ENCODE measurements at regions not wholly inside any gene's neighbourhood (a gene's known extent, or its start where the extent isn't known, plus 50 kb on each side); places are given as distances from the start of the nearest gene placed in this dataset.

- no TSS peak for BruUV-seq (replicated peaks)
- TF ChIP-seq NCOA1 (CRISPR knock-in tag; IDR thresholded peaks at IDR 0.05) (no peak), NPAS2 (CRISPR knock-in tag; IDR thresholded peaks at IDR 0.05; ENCODE audit: borderline replicate concordance) (no peak), CENPX (CRISPR knock-in tag; IDR thresholded peaks at IDR 0.05) (no peak), ZNF607 (CRISPR knock-in tag; IDR thresholded peaks at IDR 0.05; ENCODE audit: borderline replicate concordance) (no peak), RBM22 (optimal IDR thresholded peaks at IDR 0.05; ENCODE audit: low read length) (no peak), YEATS2 (CRISPR knock-in tag; IDR thresholded peaks at IDR 0.05; ENCODE audit: borderline replicate concordance) (no peak), ZNF83 (CRISPR knock-in tag; IDR thresholded peaks at IDR 0.05; ENCODE audit: borderline replicate concordance) (no peak), SMAD3 (CRISPR knock-in tag; IDR thresholded peaks at IDR 0.05) (no peak), SRSF9 (IDR thresholded peaks at IDR 0.05; ENCODE audit: borderline replicate concordance, insufficient read depth, low read depth, low read length, poor library complexity, severe bottlenecking) (no peak), ZBTB38 (CRISPR knock-in tag; IDR thresholded peaks at IDR 0.05) (no peak), FOXC1 (CRISPR knock-in tag; IDR thresholded peaks at IDR 0.05; ENCODE audit: borderline replicate concordance) (no peak), BRF2 (CRISPR knock-in tag; IDR thresholded peaks at IDR 0.05) (no peak), ZNF34 (CRISPR knock-in tag; IDR thresholded peaks at IDR 0.05; ENCODE audit: borderline replicate concordance) (no peak), ZNF780A (CRISPR knock-in tag; IDR thresholded peaks at IDR 0.05) (no peak)
- Histone ChIP-seq H3K4me1 (ENCODE audit: insufficient read depth, low read length) (no peaks in the 10 kb centered on the region), H2AFZ (ENCODE audit: low read length) (no peak overlapping the region), H3K79me2 (ENCODE audit: insufficient read depth, low read length) (no peaks in the 10 kb centered on the region), H3K4me2 (ENCODE audit: low read depth, low read length) (no peak overlapping the region), H3K27ac (ENCODE audit: extremely low read length, insufficient read depth, low read length) (no peak overlapping the region), H3K27me3 (ENCODE audit: control insufficient read depth in 1 of 2, insufficient read depth in 2 of 2, low read length in 2 of 2) (peaks cover 0 to 16% of the 10 kb centered on the region in 2 experiments; a peak in 2 of 5 replicates), H3K36me3 (replicated peaks in 1 of 2; ENCODE audit: control insufficient read depth in 1 of 2, insufficient read depth in 2 of 2, low read length in 2 of 2) (no peaks in the 10 kb centered on the region), H3K4me3 (replicated peaks in 1 of 3; ENCODE audit: insufficient read depth in 1 of 3, low read depth in 2 of 3, low read length in 3 of 3) (no peak overlapping the region), H4K20me1 (ENCODE audit: insufficient read depth, low read length) (no peaks in the 10 kb centered on the region), H3K9me3 (ENCODE audit: low read length) (no peaks in the 10 kb centered on the region), H3K9ac (ENCODE audit: insufficient read depth, low read depth, low read length) (no peak overlapping the region)
- intact Hi-C loops (cut with micrococcal nuclease; ENCODE audit: unreplicated experiment), result no loop called here
- FAIRE-seq, result no peak
- CTCF ChIA-PET (ENCODE audit: low intra/inter-chr PET ratio, low total read pairs), result no interaction called here
- in situ Hi-C loops (cut with HindIII; ENCODE audit: extremely low pct_ligation_motif_present, low pct_unique_long_range_greater_than_20kb), result no loop called here
- POLR2A ChIA-PET, result no interaction called here
- no peak for ATAC-seq
- WGBS (ENCODE audit: low lambda C conversion rate), result 7% methylated on average over 5 of the region's 5 CpGs
- no peak for DNase-seq (ENCODE audit: low spot score)
Measured at GRCh38 chr16:5577463-5577862, 479.9 kb upstream of the EEF2KMT start.

Data from HepG2 (cell line).